Activated T-helper 1 cell treated with anti-CD3 and anti-CD28 coated beads, Interleukin-2, amount 50 U/mL, for 16 hours (primary cell): ENCODE measurements at regions not wholly inside any gene's neighbourhood (a gene's known extent, or its start where the extent isn't known, plus 50 kb on each side); places are given as distances from the start of the nearest gene placed in this dataset.
"Not testable (repeated sequence)": the region's sequence is repeated elsewhere in the genome, so short reads cannot be mapped to it uniquely, and the experiment has no call there.

Experiments used
- DNase-seq, 2 donors: peaks; one replicate each; pipeline ENCODE4 v3.0.0-alpha.2; 2020; ENCODE audit warnings: low read depth in 1 of 2, low spot score in 1 of 2

DNA sequence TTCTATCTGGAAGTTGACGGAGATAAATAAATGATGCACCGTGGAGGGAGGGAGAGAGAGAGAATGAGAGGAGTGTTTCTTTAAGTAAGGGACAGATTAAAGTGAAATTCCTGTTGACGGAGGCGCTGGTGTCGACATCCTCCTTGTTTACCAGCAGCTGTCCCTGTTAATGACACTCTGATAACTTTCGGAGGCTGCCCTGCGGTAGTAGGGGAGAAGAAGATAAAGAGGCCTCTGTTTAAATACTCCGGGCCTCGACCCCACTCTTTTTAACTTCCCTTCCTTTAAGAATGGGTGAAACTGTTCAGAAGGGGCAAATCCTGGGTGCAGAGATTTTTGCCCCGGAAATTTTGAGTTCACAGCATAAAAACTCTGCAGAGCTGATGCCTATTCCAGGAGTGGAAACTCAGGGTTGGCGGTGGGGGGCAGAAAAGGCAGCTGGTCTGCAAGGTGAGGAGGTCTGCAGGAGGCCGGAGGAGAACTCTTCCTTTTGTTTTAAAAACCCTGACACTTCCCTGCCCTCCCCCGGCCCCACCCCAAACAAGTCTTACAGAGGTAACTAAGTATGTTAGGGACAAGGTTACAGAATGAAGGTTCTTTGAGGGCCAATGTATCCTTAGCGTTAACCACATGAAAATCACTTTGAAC is 276.6 kb upstream of the NR2F2 start:
- no peak for DNase-seq

- DNase-seq: no peak
Observed at GRCh38 chr15:96054621-96055020, 275.9 kb upstream of the NR2F2 start.

DNA sequence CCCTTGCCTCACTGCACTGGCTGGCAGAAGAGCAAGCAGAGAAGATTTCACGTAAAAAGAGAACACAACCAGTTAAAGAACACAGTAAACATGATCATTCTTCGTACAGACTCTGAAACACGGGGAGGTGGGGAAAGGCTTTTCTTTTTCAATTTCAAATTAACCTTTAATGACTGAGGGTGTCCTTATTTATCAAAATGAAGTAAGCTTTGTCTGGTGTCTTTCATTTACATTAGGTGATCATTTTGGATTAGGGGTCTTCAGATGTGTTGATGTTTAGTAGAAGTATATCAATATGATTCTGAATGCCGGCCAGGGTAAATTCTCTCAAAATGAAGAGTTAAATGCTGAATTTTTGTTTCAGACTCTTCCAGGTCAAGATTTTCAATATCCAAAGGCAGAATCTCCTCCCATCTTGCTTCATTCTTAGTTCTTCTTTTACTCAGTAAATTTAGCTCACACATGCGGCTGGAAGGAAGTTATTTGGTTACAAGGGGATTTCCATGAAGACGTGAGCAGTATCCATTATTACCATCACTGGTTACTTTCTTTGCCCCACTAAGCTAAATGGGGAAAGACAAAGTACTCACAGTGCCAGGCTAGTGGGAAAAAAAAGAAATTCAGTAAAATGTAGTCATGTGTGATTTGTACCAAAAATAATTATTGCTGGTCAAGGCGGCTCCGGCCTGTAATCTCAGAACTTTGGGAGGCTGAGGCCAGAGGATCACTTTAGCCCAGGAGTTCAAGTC is 272.2 kb upstream of the NR2F2 start:
- no peak for DNase-seq

- not testable (repeated sequence) for DNase-seq
Observed at GRCh38 chr15:96058852-96059103, 271.7 kb upstream of the NR2F2 start.

DNA sequence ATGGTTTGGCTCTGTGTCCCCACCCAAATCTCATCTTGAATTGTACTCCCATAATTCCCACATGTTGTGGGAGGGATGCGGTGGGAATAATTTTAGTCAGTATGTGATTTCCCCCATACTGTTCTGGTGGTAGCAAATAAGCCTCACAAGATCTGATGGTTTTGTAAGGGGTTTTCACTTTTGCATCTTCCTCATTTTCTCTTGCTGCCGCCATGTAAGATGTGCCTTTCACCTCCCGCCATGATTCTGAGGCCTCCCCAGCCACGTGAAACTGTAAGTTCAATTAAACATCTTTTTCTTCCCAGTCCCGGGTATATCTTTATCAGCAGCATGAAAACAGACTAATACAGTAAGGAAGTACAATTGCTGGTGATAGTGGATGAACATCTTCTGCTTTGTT is 269.9 kb upstream of the NR2F2 start:
- not testable (repeated sequence) for DNase-seq

- no peak for DNase-seq
Observed at GRCh38 chr15:96064351-96064756, 266.1 kb upstream of the NR2F2 start.

DNA sequence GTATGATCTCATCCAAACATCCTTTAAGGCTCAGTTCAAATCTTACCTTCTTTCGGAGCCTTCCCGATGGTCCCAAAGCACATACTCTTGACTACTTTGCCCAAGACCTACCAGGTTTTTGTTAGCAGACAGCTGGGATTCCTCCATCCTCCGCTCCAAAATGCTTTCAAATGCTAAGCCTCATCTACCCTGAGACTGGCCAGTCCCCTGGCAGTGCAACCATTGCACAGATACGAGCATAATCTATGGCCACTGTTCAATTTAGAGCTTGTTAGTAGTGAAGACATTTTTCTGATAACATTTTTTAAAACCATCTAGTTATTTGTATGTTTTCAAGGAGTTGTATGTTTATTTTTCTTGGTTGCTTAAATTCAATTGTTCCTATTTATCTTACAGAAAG is 264.4 kb upstream of the NR2F2 start:
- no peak for DNase-seq

GRCh38 chr15:96066852-96067495 is 263.5 kb upstream of the NR2F2 start:
- DNase-seq: no peak

- DNase-seq: no peak
Observed at GRCh38 chr15:96067677-96068076, 262.8 kb upstream of the NR2F2 start.

GRCh38 chr15:96068897-96069296 is 261.6 kb upstream of the NR2F2 start:
- DNase-seq: no peak

- DNase-seq: no peak
Observed at GRCh38 chr15:96070636-96071035, 259.9 kb upstream of the NR2F2 start.

GRCh38 chr15:96072821-96073220 is 257.7 kb upstream of the NR2F2 start:
- no peak for DNase-seq

- no peak for DNase-seq
Observed at GRCh38 chr15:96073908-96074307, 256.6 kb upstream of the NR2F2 start.

GRCh38 chr15:96075895-96076294 is 254.6 kb upstream of the NR2F2 start:
- DNase-seq: no peak

DNA sequence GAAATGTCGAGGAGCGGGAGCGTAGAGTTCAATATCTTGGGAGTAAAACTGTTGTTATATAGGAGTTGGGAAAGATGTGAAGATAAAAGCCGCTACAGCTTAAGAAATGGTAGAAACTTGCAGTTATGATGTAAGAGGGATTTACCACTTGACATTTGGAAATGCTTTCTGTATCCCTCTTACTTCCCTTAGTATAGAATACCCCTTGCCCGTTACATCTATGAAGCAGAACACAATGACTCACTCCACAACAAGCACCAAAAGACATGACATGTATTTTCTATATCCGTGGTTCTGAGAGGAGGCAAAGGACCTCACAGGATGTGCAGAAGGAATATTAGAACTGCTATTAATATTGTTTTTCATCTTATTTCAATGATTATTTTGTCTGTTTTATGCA is 254.2 kb upstream of the NR2F2 start:
- no peak for DNase-seq

- no peak for DNase-seq
Observed at GRCh38 chr15:96079041-96079440, 251.5 kb upstream of the NR2F2 start.

DNA sequence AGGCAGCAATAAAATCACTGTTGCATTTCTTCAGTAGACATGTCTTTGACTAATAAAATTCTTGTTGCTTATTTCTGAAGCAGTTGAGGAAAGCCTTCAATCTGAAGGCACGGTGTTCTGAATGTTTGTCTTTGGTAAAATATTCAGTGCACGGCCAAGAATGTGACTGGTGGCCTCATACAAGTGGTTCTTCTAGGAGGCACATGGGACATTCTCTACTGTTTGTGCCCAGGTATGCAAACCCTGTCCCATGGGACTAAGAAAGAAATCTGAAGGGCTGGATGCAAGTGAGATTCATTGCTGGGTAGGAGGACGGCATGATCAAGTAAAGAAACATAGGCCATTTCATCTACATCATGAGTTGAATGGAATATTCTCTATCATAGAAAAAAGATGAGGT is 250.6 kb upstream of the NR2F2 start:
- no peak for DNase-seq

GRCh38 chr15:96086164-96086563 is 244.3 kb upstream of the NR2F2 start:
- no peak for DNase-seq

GRCh38 chr15:96087180-96087884 is 243.2 kb upstream of the NR2F2 start:
- DNase-seq: no peak

DNA sequence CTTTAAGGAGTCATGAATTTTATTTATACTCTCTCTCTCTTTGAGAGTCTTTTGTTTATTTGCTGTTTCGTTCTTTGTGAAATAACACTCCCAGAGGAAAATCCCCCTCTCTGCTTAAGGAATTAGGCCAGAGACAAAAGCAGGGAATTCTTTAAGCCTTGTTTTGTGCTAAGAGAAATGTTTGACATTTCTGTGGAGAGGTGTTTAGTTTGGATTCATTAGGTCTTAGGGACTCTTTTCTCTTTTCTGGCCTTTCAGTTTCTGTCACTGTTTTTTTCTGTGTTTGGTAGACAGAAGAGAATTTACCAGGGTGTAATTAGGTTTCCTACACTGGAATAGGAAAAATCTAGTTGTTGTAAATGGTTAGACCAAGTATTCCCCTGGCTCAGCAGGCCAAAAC is 241.8 kb upstream of the NR2F2 start:
- DNase-seq: no peak

DNA sequence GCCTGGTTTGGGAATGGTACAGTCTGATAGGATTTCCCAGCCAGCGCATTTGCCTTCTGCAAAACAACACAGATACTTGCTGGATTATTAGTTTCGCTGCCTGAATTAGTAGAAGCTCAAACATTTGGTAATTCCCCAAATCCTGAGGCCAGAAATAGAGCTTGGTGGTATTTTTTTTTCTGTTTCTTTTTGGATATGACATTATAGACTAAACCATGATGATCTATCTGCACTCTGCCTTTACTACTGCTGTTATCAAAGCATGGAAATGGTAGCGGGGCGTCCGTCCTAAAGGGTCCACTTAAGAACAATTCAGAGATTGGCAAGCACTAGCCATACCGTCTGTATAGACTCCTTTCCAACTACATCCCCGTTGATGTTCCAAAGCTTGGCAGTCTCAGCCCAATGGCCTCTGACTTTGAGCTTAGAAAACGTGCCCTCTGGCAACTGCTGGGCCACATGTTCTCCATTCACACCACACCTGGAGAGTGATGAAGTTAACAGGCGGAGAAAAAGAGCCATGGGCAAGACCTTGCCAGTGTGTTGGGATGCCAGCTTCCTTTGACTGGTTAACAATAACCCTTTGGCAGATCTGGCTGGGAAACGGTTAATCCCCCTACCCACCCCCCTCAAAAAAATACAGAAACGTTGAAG is 241.0 kb upstream of the NR2F2 start:
- DNase-seq: no peak

- no peak for DNase-seq
Observed at GRCh38 chr15:96092186-96092585, 238.3 kb upstream of the NR2F2 start.
